SW480 (cell line): ENCODE measurements at regions not wholly inside any gene's neighbourhood (a gene's known extent, or its start where the extent isn't known, plus 50 kb on each side); places are given as distances from the start of the nearest gene placed in this dataset.
A peak's percentile ranks its signal among the peaks of the same experiment; 100 is the strongest.

Source experiments
- DNase-seq: peaks from one replicate; pipeline ENCODE4 v3.0.0-alpha.2; 2016; ENCODE audit warnings: low spot score

GRCh38 chr2:241942416-241943208 lies 73.1 kb downstream of the RTP5 start:
- DNase-seq = no peak

DNA sequence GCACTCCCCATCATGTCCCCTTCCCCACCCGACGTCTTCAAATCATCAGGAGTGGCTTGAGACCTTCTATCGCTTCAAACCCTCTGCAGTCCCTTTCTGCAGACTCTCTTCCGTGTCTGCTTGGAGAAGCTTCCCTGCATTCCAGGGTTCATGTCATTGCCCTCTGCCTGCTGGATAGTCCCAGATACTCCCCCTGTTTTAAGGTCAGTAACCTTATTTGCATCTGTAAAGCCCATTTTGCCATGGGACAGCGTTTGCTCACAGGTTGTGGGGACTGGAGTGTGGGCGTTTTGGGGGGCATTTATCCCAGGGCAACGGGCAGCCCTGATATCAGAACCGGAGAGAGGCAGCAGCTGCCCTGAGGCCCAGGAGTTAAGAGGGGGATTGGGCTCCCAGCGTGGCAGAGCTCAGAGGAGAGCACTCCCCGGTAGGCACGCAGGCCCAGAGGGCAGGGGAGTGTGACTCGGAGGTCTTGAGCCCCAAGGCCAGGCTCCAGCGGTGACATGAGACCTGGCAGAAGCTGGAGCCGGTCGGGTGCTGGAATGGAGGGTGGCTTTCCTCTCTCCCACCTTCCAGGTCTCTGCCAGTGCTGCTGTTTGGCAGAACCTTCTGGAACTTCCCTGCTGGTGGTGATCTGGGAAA lies 73.8 kb downstream of the RTP5 start:
- DNase-seq = no peak

- no peak for DNase-seq
These were observed 74.5 kb downstream of the RTP5 start for GRCh38 chr2:241943961-241944575.

DNA sequence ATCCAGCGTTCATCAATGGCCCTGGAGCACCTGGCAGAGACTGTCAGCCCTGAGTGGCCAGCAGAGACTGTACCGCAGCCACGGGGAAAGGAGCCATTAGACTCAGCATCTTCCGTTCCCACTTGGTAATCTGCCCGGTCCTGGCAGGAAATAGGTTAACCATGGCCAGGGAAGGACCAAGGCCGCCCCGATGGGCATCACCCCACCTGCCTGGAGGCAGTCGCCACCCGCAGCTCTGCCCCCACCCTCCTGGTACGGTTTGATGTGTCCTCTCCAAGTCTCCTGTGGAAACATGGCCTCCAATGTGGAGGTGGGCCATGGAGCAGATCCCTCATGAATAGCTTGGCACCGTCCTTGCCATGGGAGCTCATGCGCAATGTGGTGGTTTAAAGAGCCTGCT lies 75.3 kb downstream of the RTP5 start:
- no peak for DNase-seq

DNA sequence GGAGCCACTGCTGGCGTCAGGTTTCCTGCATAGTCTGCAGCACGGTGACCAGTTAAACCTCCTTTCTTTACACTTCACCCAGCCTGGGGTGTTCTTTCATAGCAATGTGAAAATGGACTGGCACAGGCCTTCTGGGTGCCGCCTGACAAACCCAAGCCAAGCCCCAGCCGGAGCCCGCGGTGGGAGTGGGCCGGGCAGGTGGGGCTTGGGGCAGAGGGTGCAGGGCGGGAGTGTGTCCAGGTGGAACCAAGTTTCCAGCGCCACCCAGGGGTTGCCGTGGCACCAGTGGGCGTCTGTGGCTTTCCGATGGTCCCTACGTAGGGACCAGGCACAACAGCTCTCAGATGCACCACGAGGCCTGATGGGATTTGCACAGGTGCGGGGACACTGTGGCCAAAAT lies 75.8 kb downstream of the RTP5 start:
- DNase-seq = no peak

DNA sequence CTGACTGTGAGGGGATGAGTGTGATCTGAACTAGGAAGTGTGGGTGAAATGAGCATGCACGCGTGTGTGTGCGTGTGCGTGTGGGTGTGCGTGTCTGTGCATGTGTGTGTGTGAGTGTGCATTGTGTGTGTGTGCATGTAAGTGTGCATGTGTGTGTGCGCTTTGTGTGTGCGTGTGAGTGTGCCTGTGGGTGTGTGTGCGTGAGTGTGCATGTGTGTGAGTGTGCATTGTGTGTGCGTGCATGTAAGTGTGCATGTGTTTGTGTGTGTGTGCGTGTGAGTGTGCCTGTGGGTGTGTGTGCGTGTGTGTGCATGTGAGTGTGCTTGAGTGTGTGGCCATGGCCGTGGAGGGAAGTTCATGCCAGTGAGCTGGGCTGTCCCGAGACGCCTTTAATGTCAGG lies 76.3 kb downstream of the RTP5 start:
- no peak for DNase-seq

GRCh38 chr2:241946306-241947003 lies 76.9 kb downstream of the RTP5 start:
- no peak for DNase-seq

- no peak for DNase-seq
These were observed 77.4 kb downstream of the RTP5 start for GRCh38 chr2:241947004-241947350.

DNA sequence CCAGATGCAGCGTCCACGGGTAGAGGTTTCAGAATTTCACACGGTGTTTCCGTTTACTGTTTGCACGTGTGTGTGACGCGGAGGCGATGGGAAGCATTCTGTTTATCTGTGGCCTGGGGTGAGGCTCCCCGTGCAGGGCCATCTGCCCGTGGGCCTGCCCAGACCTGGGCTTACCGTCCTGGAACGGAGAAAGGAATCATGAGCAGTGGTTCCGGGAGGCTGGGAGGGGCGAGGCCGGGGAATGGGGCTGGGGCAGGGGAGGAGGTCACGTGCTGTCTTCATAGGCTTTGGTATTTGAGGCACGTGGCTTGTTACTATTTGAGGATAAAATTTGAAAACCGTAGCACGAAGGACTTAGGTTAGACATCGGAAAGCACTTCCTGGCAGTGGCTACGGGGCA lies 77.9 kb downstream of the RTP5 start:
- no peak for DNase-seq

GRCh38 chr2:241947876-241948275 lies 78.3 kb downstream of the RTP5 start:
- DNase-seq = no peak

- no peak for DNase-seq
These were observed 78.9 kb downstream of the RTP5 start for GRCh38 chr2:241948299-241948897.

GRCh38 chr2:241948901-241949735 lies 79.6 kb downstream of the RTP5 start:
- DNase-seq = no peak

GRCh38 chr2:241949736-241950412 lies 80.3 kb downstream of the RTP5 start:
- DNase-seq = no peak

DNA sequence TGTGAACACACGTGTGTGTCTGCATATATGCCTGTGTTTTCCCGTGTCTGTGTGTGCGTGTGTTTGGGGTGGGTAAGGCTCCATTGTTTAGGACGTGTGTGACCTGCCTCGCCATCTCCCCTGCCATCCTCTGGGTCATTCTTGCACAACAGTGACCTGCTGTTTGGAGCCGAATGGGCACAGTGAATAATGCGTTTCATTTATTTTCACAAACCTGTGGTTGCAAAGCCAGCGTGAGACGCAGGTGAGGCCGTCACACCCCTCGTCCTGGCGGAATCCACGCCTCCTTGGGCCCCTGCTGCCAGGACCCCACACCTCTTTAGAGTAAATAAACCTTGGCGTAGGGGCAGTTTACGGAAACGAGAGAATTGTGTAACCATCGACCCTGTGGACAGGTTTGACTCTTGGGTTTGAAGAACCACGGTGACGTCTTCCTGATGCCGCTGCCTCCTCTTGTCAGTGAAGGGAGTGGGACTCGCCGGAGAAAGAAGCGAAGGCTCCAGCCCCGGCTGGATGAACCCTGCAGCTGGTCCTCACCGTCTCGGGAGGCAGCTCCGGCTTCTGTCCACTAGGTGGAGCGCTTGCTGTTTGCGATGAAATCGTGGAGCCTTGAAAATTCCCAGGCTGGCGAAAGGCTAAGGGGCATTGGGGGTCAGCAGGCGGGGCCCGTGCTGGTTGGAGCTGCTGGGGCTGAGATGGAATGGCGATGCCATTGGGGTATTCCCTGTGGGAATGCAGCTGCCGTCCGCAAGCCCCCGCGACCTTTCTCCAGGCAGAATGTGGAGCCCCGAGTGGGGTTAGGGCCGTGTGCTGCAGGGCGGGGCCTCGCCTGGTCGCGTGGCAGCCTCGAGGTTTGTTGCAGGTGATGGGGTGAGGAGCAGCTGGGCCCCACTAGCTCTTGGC lies 81.1 kb downstream of the RTP5 start:
- DNase-seq = peak; percentile 46

- no peak for DNase-seq
These were observed 81.8 kb downstream of the RTP5 start for GRCh38 chr2:241951316-241951700.

GRCh38 chr2:241951920-241952319 lies 82.4 kb downstream of the RTP5 start:
- no peak for DNase-seq

GRCh38 chr2:241952816-241953215 lies 83.3 kb downstream of the RTP5 start:
- DNase-seq = no peak

DNA sequence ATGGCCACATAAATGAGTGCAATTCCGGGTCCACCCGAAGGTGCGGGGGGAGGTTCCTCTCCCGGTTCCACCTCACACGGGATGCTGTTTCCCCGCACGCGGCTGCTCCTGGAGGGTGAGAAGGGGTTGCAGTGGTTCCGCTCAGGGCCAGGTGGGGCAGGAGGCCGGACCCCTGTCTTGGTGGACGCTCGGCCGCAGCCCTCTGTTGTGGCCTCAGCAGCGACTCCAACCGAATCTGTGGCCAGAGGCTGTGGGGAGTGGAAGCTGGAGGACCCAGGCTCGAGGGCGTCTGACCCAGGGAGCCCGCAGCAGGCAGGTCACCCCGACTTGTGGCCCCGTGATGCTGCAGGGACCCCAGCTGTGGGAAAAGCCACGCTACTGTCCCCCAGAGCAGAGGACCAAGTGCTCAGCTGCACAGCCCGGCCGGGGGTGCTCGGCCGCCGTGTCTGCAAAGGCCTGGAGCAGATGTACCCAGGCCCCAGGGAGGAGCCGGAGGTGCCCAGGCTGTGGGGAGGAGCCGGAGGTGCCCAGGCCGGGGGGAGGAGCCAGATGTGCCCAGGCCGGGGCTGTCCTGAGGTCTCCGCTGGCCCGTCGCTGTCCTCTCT lies 83.9 kb downstream of the RTP5 start:
- no peak for DNase-seq

- no peak for DNase-seq
These were observed 87.1 kb downstream of the RTP5 start for GRCh38 chr2:241956521-241957110.
